HUES48 (cell line): ENCODE measurements at regions not wholly inside any gene's neighbourhood (a gene's known extent, or its start where the extent isn't known, plus 50 kb on each side); places are given as distances from the start of the nearest gene placed in this dataset.
"Not testable (repeated sequence)": the region's sequence is repeated elsewhere in the genome, so short reads cannot be mapped to it uniquely, and the experiment has no call there.

ENCODE experiments used
- H3K27ac ChIP-seq: one replicate; pipeline ENCODE4 v1.7.0; 2013; ENCODE audit warnings: low read depth, low read length, inconsistent platforms
- H3K27me3 ChIP-seq: 2 replicates; pipeline ENCODE4 v1.6.1; 2013; ENCODE audit warnings: mild to moderate bottlenecking, low read length; ENCODE audit not compliant: control insufficient read depth, insufficient read depth
- H3K36me3 ChIP-seq: 2 replicates; pipeline ENCODE4 v1.6.1; 2013; ENCODE audit warnings: low read length; ENCODE audit not compliant: control insufficient read depth, insufficient read depth
- H3K4me1 ChIP-seq: 2 replicates; pipeline ENCODE4 v1.6.1; 2013; ENCODE audit warnings: mild to moderate bottlenecking, low read length; ENCODE audit not compliant: control insufficient read depth, insufficient read depth
- H3K4me3 ChIP-seq: 2 replicates; pipeline ENCODE4 v1.5.1; 2013; ENCODE audit warnings: mild to moderate bottlenecking, low read depth, low read length
- H3K9ac ChIP-seq: 2 replicates; pipeline ENCODE4 v1.6.1; 2013; ENCODE audit warnings: mild to moderate bottlenecking, low read depth, low read length, moderate library complexity
- H3K9me3 ChIP-seq: 2 replicates; pipeline ENCODE4 v1.6.1; 2013; ENCODE audit warnings: low read length; ENCODE audit not compliant: control insufficient read depth, insufficient read depth

DNA sequence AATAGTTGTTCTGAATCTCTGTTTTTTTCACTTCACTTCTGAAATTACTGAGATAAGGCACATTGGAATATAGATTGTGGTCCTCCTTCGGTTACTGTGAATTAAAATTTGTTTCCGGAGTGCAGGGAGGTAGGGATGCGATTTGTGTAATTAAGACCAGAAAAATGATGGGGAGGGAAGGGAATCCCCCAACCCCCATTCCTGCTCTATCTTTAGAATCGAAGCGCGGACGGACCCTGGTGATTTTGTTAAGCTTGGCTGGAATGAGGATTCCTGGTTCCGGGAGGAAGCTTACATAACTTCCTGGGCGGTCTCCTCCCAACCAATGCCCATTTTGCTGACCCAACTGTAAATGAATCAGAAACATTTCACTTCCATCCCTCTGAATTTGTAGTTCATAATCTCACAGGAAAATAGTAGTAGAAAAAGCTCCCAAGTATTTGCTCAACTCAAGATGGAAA lies 220.1 kb upstream of the MSX2 start:
- no peak overlapping the region for H3K4me3 ChIP-seq
- H3K4me1 ChIP-seq: no peaks in the 10 kb centered on the region
- H3K27me3 ChIP-seq: no peaks in the 10 kb centered on the region
- H3K9me3 ChIP-seq: peaks cover 4% of the 10 kb centered on the region; the same call in 1 of the 2 replicates
- no peak overlapping the region for H3K27ac ChIP-seq
- no peaks in the 10 kb centered on the region for H3K36me3 ChIP-seq
- no peak overlapping the region for H3K9ac ChIP-seq

DNA sequence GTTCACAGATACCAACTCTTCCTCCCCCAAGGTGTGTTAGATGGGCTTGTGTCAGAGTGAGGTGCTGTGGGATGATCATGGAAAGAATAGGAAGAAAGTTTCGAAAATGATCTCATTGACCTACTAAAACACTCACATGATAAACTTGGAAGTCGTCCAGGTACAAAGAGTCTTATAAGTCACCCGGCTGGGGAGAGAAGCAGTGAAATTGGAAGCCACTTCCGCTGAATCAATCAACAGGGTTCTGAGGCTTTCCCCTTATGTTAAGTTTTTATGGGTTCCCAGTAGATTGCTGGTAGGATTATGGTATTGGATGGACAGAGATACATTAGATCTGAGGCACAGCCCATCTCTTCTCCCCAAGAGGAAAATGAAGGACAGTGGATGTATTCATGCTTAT lies 218.8 kb upstream of the MSX2 start:
- Histone ChIP-seq H3K9ac (no peak overlapping the region), H3K36me3 (no peaks in the 10 kb centered on the region), H3K9me3 (no peaks in the 10 kb centered on the region), H3K4me1 (no peaks in the 10 kb centered on the region), H3K4me3 (no peak overlapping the region), H3K27me3 (no peaks in the 10 kb centered on the region), H3K27ac (no peak overlapping the region)

DNA sequence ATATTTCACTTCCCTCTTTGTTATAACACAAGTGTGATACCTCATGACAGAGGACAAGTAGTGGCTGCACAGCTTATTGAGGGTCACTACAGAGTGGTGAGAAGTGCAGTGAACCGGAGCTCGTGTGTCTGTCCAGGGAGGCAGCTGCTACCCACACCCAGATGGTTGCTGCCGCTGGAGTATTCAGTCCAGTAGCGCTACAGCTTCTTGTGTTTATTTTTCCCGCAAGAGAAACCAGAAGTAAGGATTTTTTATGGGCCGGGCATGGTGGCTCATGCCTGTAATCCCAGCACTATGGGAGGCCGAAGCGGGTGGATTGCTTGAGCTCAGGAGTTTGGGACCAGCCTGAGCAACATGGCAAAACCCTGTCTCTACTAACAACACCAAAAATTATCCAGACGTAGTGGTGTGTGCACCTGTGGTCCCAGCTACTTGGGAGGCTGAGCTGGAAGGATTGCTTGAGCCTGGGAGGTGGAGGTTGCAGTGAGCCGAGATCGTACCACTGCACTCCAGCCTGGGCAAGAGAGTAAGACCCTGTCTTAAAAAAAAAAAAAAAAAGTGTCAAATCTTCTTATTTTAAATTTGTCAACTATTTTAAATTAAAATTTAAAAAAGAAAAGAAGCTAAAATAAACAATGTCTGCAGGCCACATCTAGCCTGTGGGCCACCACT lies 213.5 kb upstream of the MSX2 start:
- H3K9me3 ChIP-seq, H3K27ac ChIP-seq: not testable (repeated sequence)

DNA sequence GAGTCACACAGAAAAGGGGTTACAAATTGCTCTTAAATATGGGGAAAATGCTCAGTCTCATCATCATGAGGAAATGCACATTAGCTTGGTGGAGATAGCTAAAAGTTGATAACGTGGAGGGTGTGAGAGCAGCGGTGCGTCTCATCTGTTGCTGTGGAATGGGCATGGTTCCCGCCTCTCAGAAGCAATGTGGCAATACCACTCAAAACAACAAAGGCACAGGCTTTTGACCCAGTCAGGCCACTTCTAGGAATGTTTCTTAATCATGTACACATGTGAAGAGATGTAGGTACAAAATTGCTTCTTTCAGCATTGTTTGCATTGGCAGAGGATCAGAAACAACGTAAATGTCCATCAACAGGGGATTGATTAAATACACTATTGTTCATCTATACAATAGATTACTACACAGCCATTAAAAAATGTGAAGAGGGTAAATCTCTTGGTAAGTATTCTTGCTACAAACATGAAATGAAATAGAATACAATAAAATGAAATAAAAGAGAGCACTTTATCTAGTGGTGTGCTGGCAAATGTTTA lies 212.6 kb upstream of the MSX2 start:
- no peaks in the 10 kb centered on the region for H3K9me3 ChIP-seq
- no peak overlapping the region for H3K9ac ChIP-seq
- no peaks in the 10 kb centered on the region for H3K4me1 ChIP-seq
- no peaks in the 10 kb centered on the region for H3K36me3 ChIP-seq
- H3K27ac ChIP-seq: no peak overlapping the region
- no peak overlapping the region for H3K4me3 ChIP-seq
- H3K27me3 ChIP-seq: no peaks in the 10 kb centered on the region

More for the DNA sequence above, 213.5 kb upstream of the MSX2 start:
- H3K36me3 ChIP-seq, H3K4me1 ChIP-seq, H3K9ac ChIP-seq, H3K27me3 ChIP-seq, H3K4me3 ChIP-seq: not testable (repeated sequence)

DNA sequence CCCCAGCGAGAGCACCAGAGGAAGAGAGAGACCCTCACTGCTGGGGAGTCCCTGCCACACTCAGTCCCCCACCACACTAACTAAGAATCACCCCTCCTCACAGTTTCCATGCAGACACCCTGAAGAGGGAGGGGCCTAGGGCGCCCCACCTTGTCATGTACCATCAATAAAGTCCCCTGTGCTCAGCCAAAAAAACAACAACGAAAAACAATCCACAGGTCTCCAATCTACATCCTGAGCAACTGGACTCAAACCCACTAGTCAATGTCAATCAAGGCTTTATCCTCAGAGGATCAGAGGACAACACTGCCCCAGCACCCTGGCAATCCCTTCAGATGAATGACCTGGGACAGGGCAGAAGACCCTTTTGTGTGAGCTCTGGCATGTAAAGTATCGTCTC lies 210.1 kb upstream of the MSX2 start:
- no peaks in the 10 kb centered on the region for H3K36me3 ChIP-seq
- no peaks in the 10 kb centered on the region for H3K27me3 ChIP-seq
- no peak overlapping the region for H3K27ac ChIP-seq
- no peaks in the 10 kb centered on the region for H3K9me3 ChIP-seq
- no peak overlapping the region for H3K9ac ChIP-seq
- no peaks in the 10 kb centered on the region for H3K4me1 ChIP-seq
- no peak overlapping the region for H3K4me3 ChIP-seq

DNA sequence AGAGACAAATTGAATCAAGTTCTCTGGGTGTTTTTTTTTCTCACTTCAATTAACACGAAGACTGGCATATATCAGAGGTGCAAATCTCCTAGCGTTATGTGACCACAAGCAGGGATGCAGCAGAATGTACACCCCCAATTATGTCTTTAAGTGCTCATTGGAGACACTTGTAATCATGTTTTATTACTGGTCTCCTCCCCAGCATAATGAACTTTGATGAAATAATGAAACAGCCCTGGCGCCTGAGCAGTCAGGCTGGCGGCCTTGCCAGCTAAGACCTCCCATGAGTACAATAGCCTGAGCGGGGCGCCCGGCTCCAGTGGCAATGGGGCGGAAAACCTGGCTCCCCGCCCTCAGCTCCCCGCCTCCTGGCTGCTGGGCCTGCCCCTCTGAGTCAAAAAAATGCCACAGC lies 209.4 kb upstream of the MSX2 start:
- Histone ChIP-seq H3K4me3 (no peak overlapping the region), H3K4me1 (peaks cover 3% of the 10 kb centered on the region; the same call in 1 of the 2 replicates), H3K9ac (no peak overlapping the region), H3K27ac (no peak overlapping the region), H3K36me3 (no peaks in the 10 kb centered on the region), H3K9me3 (no peaks in the 10 kb centered on the region), H3K27me3 (no peaks in the 10 kb centered on the region)

DNA sequence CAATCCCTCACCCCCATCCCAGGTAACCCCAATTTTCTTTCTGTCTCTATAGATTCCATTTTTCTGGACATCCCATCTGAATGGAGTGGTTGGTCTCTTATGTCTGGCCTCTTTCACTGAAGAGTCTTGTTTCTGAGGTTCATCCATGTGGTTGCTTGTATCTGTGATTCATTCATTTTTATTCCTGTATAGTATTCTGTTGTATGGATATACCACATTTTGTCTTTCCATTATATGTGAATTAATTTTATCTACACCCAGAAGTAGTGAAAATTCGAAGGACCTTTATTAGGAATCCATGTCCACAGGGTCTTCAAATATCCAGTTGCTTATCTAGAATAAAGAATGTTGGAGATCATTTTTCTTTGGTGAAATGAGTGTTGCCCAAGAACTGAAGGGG lies 207.6 kb upstream of the MSX2 start:
- no peak overlapping the region for H3K27ac ChIP-seq
- peaks cover 11% of the 10 kb centered on the region for H3K27me3 ChIP-seq
- H3K4me3 ChIP-seq: no peak overlapping the region
- H3K4me1 ChIP-seq: peaks cover 12% of the 10 kb centered on the region; the same call in 1 of the 2 replicates
- no peaks in the 10 kb centered on the region for H3K9me3 ChIP-seq
- H3K36me3 ChIP-seq: no peaks in the 10 kb centered on the region
- H3K9ac ChIP-seq: no peak overlapping the region

DNA sequence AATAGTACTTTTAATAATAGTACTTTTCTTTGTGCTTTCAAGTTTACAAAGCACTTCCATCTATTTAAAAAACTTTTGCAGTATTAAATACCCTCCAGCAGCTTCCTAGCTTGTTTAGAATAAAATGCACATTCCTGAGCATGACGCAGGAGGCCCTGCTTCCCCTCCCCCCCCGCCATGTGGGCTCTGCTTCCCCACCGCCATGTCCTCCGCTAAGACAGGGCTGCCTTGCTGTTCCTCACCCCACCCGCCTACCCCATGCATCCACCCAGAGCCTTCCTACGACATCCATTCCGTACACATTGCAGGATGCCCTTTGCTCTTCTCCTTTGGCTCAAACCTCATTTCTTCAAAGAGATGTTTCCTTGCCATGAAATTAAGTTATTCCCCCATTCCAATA lies 205.9 kb upstream of the MSX2 start:
- Histone ChIP-seq H3K36me3 (no peaks in the 10 kb centered on the region), H3K27ac (no peak overlapping the region), H3K4me3 (no peak overlapping the region), H3K27me3 (peaks cover 16% of the 10 kb centered on the region), H3K9me3 (no peaks in the 10 kb centered on the region), H3K4me1 (peaks cover 12% of the 10 kb centered on the region; the same call in 1 of the 2 replicates), H3K9ac (no peak overlapping the region)

DNA sequence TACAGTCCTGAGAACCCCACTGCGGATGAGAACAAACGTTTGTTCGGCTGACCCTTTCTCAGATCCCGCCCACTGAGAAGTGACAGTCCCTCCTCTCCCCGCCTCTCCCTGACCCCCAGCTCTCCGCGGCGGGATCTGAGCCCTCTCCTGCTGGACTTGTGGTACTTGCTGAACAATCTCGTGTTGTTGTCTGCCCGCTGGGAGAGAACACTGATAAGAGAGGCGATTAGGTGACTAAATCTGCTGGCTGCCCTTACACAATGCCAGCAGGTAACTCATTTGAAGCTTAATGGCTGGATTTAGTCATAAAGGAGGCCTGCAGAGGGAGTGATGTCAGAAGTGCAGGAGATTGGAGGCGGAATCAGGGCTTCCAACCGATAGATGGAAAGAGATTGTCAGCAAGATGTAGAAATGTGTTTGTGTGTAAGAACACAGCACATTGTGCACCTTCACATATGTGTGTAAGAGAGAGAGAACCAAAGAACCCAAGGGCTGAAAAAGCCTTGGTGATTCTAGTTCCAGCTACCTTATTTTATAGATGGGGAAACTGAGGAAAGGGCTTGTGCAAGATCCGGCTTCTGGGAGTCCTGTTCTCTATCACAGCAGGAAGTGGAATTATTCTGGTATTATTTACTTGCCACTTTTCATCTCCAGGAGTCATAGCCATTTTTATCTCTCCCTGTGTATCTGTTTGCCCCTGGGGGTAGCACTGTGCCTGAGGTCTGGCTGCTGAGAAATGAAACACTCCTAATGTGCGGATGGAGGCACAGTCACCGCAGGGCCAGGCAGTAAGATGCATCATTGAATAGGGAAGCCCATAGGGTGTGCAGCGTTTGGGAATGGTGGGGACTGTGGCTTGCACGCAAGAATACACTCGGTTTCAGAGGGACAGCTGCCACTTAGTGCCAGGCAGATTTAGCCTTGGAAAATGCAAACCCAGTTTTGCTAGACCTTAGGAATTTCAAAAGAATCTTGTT lies 203.7 kb upstream of the MSX2 start:
- no peak overlapping the region for H3K9ac ChIP-seq
- peaks cover 12% of the 10 kb centered on the region; the same call in 1 of the 2 replicates for H3K4me1 ChIP-seq
- H3K9me3 ChIP-seq: no peaks in the 10 kb centered on the region
- H3K27ac ChIP-seq: peak overlapping the region; percentile 73
- peak overlapping the region; percentile 12; the same call in 1 of the 2 replicates for H3K4me3 ChIP-seq
- peaks cover 16% of the 10 kb centered on the region for H3K27me3 ChIP-seq
- no peaks in the 10 kb centered on the region for H3K36me3 ChIP-seq

DNA sequence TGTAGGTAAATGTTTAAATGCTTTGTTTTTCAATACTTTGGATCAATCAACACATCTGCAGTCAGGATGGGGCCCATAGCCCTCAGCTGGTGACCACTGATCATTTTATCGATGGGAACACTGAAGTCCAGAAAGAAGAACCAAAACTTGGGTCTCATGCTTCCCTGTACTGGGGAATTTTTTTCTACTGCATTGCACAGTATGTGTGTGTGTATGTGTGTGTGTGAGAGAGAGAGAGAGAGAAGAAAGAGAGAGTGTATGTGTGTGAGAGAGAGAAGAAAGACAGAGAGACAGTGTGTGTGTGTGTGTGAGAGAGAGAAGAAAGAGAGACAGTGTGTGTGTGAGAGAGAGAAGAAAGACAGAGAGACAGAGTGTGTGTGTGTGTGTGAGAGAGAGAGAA lies 202.9 kb upstream of the MSX2 start:
- Histone ChIP-seq H3K9me3 (no peaks in the 10 kb centered on the region), H3K4me3 (no peak overlapping the region), H3K27me3 (peaks cover 16% of the 10 kb centered on the region), H3K36me3 (no peaks in the 10 kb centered on the region), H3K9ac (no peak overlapping the region), H3K27ac (no peak overlapping the region), H3K4me1 (peaks cover 12% of the 10 kb centered on the region; the same call in 1 of the 2 replicates)
